Iris pigment epithelial cell (primary cell): ENCODE measurements at regions not wholly inside any gene's neighbourhood (a gene's known extent, or its start where the extent isn't known, plus 50 kb on each side); places are given as distances from the start of the nearest gene placed in this dataset.
"Not testable (repeated sequence)": the region's sequence is repeated elsewhere in the genome, so short reads cannot be mapped to it uniquely, and the experiment has no call there.

Experiments
- DNase-seq: peaks from one replicate; pipeline ENCODE4 v3.0.0-alpha.2; 2011; ENCODE audit warnings: low read depth

DNA sequence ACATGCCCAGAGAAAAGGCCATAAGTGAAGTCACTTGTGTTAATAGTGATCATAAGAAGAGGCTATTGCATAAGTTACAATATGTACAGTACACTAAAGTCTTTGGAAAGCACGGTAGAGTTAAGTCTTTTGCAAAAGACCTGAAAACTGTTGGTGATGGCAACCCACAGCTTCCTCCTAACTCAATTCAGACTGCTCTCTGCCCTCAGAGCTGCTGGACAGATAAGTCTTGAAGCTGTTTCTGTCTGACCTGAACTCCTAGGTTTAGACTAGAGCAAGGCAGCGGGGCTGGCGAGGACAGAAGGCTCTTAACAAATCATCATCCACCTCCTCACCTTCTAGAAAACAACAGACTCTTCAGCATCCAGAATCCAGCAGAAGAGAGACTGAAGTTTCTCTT, 125.4 kb downstream of the CD24 start:
- DNase-seq = no peak

DNA sequence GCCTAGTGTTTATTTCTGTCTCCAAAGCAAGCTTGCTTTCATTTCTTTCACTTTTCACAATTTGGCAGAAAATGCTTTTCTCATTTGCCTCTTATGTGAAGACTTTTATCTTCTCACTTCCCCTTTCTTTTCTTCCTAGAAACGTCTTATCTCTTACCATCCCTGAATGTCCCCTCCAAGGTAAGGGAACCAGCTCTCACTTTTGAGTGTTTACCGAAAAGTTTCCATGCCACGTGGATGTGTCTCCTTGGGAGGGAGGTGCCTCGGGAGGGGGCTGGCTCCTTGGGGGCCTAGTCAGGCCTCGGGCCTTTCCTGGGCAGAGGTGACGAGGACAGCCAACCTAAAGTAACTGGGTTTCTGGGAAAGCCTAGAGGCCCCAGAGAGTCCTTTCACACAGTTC, 127.4 kb downstream of the CD24 start:
- DNase-seq = no peak

DNA sequence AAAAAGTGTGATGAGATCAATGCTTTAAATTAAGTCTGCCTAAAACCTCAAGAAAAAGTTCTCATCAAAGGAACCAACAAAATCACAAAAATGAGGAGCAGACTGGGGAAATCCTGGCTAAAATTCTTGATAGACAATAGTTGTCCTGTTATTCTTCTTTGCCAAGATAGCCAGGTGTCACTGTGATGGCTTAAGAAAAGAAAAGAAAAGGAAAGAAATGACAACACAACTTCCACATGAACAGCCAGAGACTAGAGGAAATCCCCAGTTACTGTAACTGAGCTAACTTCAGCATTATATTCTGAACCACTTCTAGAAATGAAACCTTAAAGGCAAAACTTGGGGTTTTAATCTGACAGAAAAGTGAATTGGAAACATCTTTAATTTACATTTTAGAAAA, 129.6 kb downstream of the CD24 start:
- DNase-seq = no peak

- DNase-seq = no peak
Measured at GRCh38 chr6:106832766-106833510, 141.6 kb downstream of the CD24 start.

DNA sequence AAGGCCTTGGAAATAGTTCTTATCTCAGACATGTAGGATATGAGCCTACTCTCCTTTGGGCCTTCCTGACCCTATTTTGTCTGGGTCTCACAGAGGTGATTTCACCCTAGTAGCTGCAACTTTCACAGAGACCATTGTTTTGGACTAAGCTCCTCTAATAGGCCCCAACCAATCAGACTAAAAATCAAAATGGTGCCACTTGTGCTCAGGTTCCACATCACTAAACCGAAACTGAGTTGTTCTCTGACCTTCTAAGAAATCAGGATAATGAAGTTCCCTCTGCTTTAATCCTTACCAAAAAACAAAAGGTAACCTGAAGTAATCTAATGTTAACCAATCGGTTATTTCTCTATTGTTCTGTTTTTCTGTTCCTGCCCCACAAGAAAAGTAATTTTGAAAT, 143.6 kb downstream of the CD24 start:
- DNase-seq = no peak

DNA sequence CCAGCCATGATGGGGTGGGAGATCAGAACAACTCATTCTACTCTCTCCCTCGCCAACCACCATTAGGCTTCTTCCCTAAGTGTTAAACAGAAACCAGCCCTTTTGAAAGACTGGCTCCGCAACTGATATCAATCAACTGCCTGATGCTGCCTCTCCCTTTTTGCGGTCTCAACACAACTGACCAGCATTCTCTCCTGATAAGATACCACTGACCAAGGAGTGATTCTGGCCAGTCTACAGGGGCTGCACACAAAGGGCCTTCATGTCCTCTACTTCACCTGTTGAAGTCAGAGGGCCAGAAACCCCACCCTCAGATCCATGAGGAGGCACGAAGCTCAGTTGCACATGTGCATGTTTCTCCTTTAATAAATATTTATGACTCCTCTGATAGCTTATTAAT, 145.1 kb downstream of the CD24 start:
- no peak for DNase-seq

GRCh38 chr6:106827081-106827480, 147.4 kb downstream of the CD24 start:
- DNase-seq = no peak

DNA sequence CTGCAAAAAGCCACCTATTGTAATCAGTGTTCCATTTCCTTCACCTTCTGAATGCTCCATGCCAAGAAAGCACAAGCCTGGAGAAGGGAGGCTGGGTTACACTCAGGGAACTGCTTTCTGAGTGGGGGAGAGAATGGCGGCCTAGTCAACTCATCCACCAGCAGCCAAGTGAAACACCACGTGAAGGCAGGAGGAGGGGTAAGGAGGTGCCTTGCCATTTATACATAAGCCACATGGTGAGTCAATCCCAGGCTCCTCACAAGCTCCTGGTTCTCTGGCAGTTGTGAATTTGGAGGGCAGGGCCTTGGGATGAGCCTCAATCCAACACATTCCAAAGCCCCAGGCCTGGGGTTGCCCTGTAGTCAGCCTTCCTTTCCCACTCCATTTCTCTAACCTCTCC, 149.4 kb downstream of the CD24 start:
- DNase-seq = no peak

- DNase-seq = no peak
Measured at GRCh38 chr6:106823732-106824351, 150.7 kb downstream of the CD24 start.

- no peak for DNase-seq
Measured at GRCh38 chr6:106823058-106823457, 151.5 kb downstream of the CD24 start.

- peak; percentile 39 for DNase-seq
Measured at GRCh38 chr6:106820412-106820852, 154.1 kb downstream of the CD24 start.

DNA sequence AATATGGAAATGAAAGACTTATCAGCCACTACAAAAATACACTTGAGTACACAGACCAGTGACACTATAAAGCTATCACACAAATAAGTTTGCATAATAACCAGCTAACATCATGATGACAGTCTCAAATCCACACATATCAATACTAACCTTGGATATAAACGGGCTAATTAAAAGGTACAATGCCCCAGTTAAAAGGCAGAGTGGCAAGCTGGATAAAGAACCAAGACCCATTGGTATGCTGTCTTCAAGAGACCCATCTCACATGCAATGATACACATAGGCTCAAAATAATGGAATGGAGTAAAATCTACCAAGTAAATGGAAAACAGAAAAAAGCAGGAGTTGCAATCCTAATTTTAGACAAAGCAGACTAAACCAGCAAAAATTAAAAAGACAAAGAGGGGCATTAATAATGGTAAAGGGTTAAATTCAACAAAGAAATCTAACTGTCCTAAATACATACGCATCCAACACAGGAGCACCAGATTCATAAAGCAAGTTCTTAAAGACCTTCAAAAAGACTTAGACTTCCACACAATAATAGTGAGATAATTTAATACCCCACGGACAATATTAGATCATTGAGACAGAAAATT, 163.3 kb downstream of the CD24 start:
- DNase-seq = no peak

DNA sequence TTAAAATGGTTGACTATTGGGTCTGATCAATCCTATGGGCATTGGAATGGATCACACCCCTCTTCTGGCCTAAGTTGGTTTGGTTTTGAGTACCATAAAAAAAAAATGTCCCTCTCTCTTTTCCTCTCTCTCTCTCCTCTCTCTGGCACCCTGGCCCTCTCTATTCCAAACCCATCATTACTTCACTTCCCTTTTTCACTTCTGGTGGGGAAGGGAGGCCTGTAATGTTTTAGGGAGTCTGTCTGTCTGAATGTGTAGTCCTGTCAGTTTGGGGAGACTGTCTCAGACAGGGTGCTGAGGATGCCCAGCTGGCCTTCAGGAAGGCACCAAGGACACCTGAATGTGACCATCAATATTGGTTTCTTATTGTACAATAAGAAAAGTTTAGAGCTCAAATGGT, 165.8 kb downstream of the CD24 start:
- no peak for DNase-seq

DNA sequence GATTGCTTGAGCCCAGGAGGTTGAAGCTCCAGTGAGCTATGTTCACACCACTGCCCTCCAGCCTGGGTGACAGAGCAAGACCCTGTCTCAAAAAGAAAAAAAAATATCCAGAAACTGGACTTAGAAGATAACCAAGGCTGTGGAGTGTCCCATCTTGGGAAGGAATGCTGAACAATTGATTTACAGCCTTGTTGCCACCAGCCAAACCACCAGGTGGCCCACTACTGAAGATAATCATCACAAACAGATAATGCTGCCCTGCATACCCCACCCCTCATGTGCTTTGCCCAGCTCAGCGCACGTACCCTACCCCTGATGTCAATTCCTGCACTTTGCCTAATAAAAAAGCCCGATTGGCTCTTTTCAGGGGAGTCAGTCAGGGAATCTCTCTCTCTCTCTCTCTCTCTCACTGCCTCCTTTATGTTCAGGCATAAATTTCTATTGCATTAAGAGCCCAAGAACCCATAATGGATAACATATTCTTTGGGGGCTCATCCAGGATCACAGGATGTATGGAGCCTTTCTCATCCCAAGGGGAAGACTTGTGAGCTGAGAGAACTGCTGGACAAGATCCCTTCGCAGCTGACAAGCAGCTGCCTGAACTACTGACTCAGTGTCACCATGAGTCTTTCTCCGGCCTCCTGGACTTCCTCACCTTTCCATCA, 166.4 kb downstream of the CD24 start:
- no peak for DNase-seq

- DNase-seq = not testable (repeated sequence)
Measured at GRCh38 chr6:106806253-106806652, 168.3 kb downstream of the CD24 start.

GRCh38 chr6:106805771-106806170, 168.8 kb downstream of the CD24 start:
- no peak for DNase-seq

DNA sequence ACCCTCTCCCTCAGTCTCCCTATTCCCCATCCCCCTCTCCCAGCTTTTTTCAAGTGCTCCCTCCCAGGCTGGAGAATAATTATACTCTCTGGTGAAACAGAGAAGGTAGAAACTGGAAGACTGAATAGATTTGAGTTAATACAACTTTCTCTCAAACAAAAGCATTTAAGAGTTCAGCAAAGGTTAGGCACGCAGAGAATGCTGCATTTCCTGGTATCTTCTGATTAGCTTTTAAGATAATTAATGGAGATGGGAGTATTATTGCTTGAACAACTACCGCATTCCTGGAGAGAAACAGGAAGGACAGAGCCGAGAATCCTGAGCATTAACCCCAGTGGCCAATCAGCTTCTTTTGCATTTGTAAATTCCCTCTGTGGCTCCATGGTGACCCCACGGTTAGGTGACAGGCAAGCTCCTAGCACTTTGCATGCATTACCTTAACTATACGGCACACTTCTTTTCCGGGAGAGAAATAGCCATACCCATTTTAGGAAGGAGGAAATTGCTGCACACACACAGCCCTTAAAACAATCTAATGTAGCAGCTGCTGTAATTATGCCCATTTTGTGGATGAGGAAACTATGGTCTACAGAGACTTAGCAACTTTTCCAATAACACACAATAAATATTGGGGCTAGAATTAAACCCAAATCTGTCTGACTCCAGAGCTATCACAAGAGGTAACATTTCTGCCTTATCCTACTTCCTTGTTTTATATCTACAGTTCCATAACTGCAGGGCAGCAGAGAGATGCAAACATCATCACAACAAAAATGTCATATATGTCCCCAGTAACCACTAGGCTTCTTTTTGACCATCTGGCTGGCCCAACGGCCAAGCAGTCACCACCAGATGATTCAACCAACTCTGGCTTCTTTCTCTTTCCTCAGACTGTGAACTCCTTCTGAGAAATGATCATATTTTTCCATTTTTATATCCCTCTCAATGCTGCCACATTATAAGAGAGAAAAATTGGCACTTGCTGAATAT, 169.9 kb downstream of the CD24 start:
- no peak for DNase-seq

- DNase-seq = no peak
Measured at GRCh38 chr6:106803188-106803587, 171.3 kb downstream of the CD24 start.

DNA sequence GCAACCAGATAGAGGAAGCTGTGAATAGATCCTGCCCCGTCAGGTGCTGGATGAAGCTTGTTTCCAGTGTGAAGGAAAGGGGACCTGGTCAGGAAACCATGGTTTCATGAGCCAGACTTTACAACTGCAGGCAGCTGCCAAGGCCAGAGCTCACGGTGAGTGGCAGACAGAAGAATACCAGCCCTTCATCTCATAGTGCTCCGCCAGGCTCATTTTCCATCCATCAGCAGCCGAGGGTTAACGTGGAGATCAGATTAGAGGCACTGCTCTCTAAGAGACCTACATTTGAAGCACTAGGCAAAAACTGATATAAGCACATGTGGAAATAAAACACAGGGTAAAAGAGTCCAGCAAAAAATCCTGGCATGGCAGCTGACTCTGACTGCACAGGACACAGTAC, 172.4 kb downstream of the CD24 start:
- no peak for DNase-seq

DNA sequence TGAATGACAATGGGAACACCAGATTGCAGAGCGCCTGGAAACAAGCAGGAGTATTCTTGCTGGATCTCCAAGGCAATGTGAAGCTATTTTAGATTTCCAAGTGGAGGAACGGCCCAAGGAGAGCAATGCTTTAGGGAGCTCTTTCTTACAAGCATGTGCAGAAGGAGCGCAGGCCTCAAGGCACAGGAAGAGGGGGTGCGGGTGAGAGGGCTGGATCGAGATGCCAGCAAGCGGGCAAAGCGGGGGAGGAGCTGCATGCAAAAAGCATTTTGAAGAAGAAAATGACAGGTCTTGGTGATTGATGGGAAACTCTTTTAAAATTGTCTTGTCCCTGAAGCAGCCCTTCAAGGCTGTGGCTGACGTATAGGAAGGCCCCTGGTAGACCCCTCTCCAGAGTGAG, 171.9 kb downstream of the QRSL1 start:
- no peak for DNase-seq

DNA sequence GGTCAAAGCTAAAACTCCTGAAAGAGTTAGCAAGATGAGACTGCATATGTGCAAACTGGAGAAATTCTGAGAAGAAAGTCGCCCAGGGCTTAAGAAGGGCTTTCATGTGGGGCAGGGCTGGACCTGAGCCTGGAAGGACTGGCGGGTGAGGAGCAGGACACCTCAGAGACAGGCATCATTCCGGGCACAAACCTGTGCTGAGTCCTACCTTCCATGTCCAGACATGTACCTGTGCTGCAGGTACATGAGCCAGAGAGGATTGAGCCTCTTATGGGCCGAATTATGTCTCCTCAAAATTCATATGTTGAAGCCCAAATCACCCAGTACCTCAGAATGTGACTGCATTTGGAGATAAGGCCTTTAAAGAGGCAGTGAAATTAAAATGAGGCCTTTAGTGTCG, 171.0 kb downstream of the QRSL1 start:
- DNase-seq = no peak
